ENCODE measurements at regions not wholly inside any gene's neighbourhood (a gene's known extent, or its start where the extent isn't known, plus 50 kb on each side); places are given as distances from the start of the nearest gene placed in this dataset.

GRCh38 chr13:88384542-88384941 is 713.4 kb downstream of the SLITRK5 start:
- no peak for TF ChIP-seq ZSCAN20 (CRISPR knock-in tag; IDR thresholded peaks at IDR 0.05)
- TF ChIP-seq HDAC2 (IDR thresholded peaks at IDR 0.05), result no peak
- no peak for TF ChIP-seq MAFK (IDR thresholded peaks at IDR 0.05; ENCODE audit: partially characterized antibody)
- no peak overlapping the region for H3K27ac ChIP-seq
- ATAC-seq (no peak), FAIRE-seq (no peak), DNase-seq (ENCODE audit: low read depth in 1 of 2, low spot score in 1 of 2) (no peak)
- no peaks in the 10 kb centered on the region for H3K9me3 ChIP-seq
- H3K4me3 ChIP-seq, result no peak overlapping the region
- ChIA-PET CTCF (no interaction called here), POLR2A (no interaction called here)
- no peak overlapping the region for H3K4me2 ChIP-seq
- no peaks in the 10 kb centered on the region for H3K4me1 ChIP-seq

- no peak for DNase-seq (ENCODE audit: low read depth in 1 of 2, low spot score in 1 of 2)
- ChIA-PET CTCF (no interaction called here), POLR2A (no interaction called here)
- no peak overlapping the region for H3K4me2 ChIP-seq
- H3K4me3 ChIP-seq, result no peak overlapping the region
- TF ChIP-seq MAFK (IDR thresholded peaks at IDR 0.05; ENCODE audit: partially characterized antibody), result no peak
- no peak for TF ChIP-seq MAZ (IDR thresholded peaks at IDR 0.05; ENCODE audit: borderline replicate concordance, low read depth, low read length)
- no peak for TF ChIP-seq FOSB (CRISPR knock-in tag; IDR thresholded peaks at IDR 0.05)
- TF ChIP-seq REST (IDR thresholded peaks at IDR 0.05), result no peak
- TF ChIP-seq EHF (CRISPR knock-in tag; IDR thresholded peaks at IDR 0.05), result no peak
- no peak for TF ChIP-seq ZFP36 (IDR thresholded peaks at IDR 0.05; ENCODE audit: borderline replicate concordance, partially characterized antibody)
- no peak for TF ChIP-seq JUN (IDR thresholded peaks at IDR 0.05)
- H3K4me1 ChIP-seq, result no peaks in the 10 kb centered on the region
- no peak for ATAC-seq
- no peaks in the 10 kb centered on the region for H3K9me3 ChIP-seq
- H3K27ac ChIP-seq, result no peak overlapping the region
- no peak for FAIRE-seq
These were observed 724.6 kb downstream of the SLITRK5 start for GRCh38 chr13:88395804-88396203.

GRCh38 chr13:88411696-88412095 is 740.5 kb downstream of the SLITRK5 start:
- H3K27ac ChIP-seq, result no peak overlapping the region
- ATAC-seq (no peak), FAIRE-seq (no peak), DNase-seq (ENCODE audit: low read depth in 1 of 2, low spot score in 1 of 2) (no peak)
- ChIA-PET CTCF (no interaction called here), POLR2A (no interaction called here)
- no peaks in the 10 kb centered on the region for H3K9me3 ChIP-seq
- no peak overlapping the region for H3K4me3 ChIP-seq
- 42% methylated on average over 2 of the region's 2 CpGs for WGBS (ENCODE audit: missing lambda C conversion rate)
- H3K4me1 ChIP-seq, result no peaks in the 10 kb centered on the region
- no peak overlapping the region for H3K4me2 ChIP-seq
- TF ChIP-seq SREBF2 (IDR thresholded peaks at IDR 0.05), result no peak
- no peak for TF ChIP-seq EHF (CRISPR knock-in tag; IDR thresholded peaks at IDR 0.05)
- no peak for TF ChIP-seq ELK1 (IDR thresholded peaks at IDR 0.05; ENCODE audit: low read depth, low read length)
- no peak for TF ChIP-seq TFCP2L1 (CRISPR knock-in tag; IDR thresholded peaks at IDR 0.05)
- no peak for TF ChIP-seq CHD2 (IDR thresholded peaks at IDR 0.05; ENCODE audit: low read length, partially characterized antibody)
- no peak for TF ChIP-seq ZNF302 (CRISPR knock-in tag; IDR thresholded peaks at IDR 0.05)
- no peak for TF ChIP-seq POLR2AphosphoS2 (conservative IDR thresholded peaks at IDR 0.05; ENCODE audit: low read length)
- TF ChIP-seq RNF2 (IDR thresholded peaks at IDR 0.05; ENCODE audit: borderline replicate concordance, low read depth), result no peak
- TF ChIP-seq NPAS2 (CRISPR knock-in tag; IDR thresholded peaks at IDR 0.05; ENCODE audit: borderline replicate concordance), result no peak
- TF ChIP-seq BCL3 (IDR thresholded peaks at IDR 0.05), result no peak
- no peak for TF ChIP-seq TP53 (CRISPR knock-in tag; IDR thresholded peaks at IDR 0.05)
